B cell (primary cell): ENCODE measurements at regions not wholly inside any gene's neighbourhood (a gene's known extent, or its start where the extent isn't known, plus 50 kb on each side); places are given as distances from the start of the nearest gene placed in this dataset.

Experiments used
- ATAC-seq: fragments of 200-7000 bp; cut with Tn5 transposase; one replicate; pipeline ENCODE4 v1.10.0; 2021; ENCODE audit warnings: low read depth, mild to moderate bottlenecking, moderate number of reproducible peaks, moderate library complexity
- CTCF ChIA-PET: fragments of 350-600 bp; sonication (Branson Sonifier 250); formaldehyde crosslinking; loops from one replicate; lab custom pipeline; 2021; ENCODE audit warnings: antibody characterized with exemption, inconsistent platforms; lab: Charles Lee
- POLR2A ChIA-PET: fragments of 350-600 bp; sonication (Branson Sonifier 250); formaldehyde crosslinking; loops from one replicate; lab custom pipeline; 2021; ENCODE audit warnings: antibody characterized with exemption; lab: Charles Lee
- DNase-seq: peaks from one replicate; pipeline ENCODE4 v3.0.0; 2013
- H2AFZ ChIP-seq: 2 replicates; pipeline ENCODE4 v1.6.1; 2012; ENCODE audit warnings: mild to moderate bottlenecking, low read depth, low read length; ENCODE audit not compliant: insufficient read depth, poor library complexity, severe bottlenecking
- H3K27ac ChIP-seq, 2 donors: 1 replicate in 1 of 2; 2 replicates in 1 of 2; pipeline ENCODE4 v1.5.1; 2012 to 2013; ENCODE audit warnings: low read length in 2 of 2, mild to moderate bottlenecking in 2 of 2, moderate library complexity in 1 of 2
- H3K27me3 ChIP-seq, 4 experiments: fragments of 200-600 bp in 1 of 4; sonication (generic) in 1 of 4; replicated peaks in 1 of 4; 1 replicate in 2 of 4; 2 replicates in 2 of 4; pipeline versions ENCODE4 v1.6.1 to v1.7.0; 2013 to 2016; ENCODE audit warnings: low read length in 3 of 4, mild to moderate bottlenecking in 2 of 4, mixed read lengths in 1 of 4, moderate library complexity in 1 of 4; ENCODE audit not compliant: insufficient read depth in 4 of 4, control insufficient read depth in 3 of 4; ENCODE audit errors: control extremely low read depth in 1 of 4
- H3K36me3 ChIP-seq, 2 experiments: replicated peaks in 1 of 2; 1 replicate in 1 of 2; 2 replicates in 1 of 2; pipeline versions ENCODE4 v1.6.1 to v1.7.1; 2013; ENCODE audit warnings: low read length in 1 of 2; ENCODE audit not compliant: insufficient read depth in 2 of 2, control insufficient read depth in 1 of 2; ENCODE audit errors: control extremely low read depth in 1 of 2, extremely low read depth in 1 of 2
- H3K4me1 ChIP-seq, 2 donors: fragments of 200-600 bp in 1 of 2; sonication (generic) in 1 of 2; 1 replicate in 1 of 2; 2 replicates in 1 of 2; pipeline versions ENCODE4 v1.5.1 to v1.6.1; 2013 to 2017; ENCODE audit warnings: low read length in 2 of 2; ENCODE audit not compliant: control insufficient read depth in 2 of 2, insufficient read depth in 2 of 2
- H3K4me2 ChIP-seq: replicated peaks from 2 replicates; pipeline ENCODE3; 2012; ENCODE audit warnings: mild to moderate bottlenecking, low read depth, low read length; ENCODE audit not compliant: poor library complexity, severe bottlenecking
- H3K4me3 ChIP-seq, 5 experiments: fragments of 200-600 bp in 1 of 5; sonication (generic) in 1 of 5; 1 replicate in 3 of 5; 2 replicates in 2 of 5; pipeline versions ENCODE4 v1.5.1 to v1.7.0; 2011 to 2016; ENCODE audit warnings: low read length in 4 of 5, mild to moderate bottlenecking in 4 of 5, low read depth in 2 of 5, control low read depth in 1 of 5, moderate library complexity in 1 of 5; ENCODE audit not compliant: insufficient read depth in 1 of 5; ENCODE audit errors: control extremely low read depth in 1 of 5, extremely low read depth in 1 of 5
- H3K79me2 ChIP-seq: fragments of 200-600 bp; sonication (generic); one replicate; pipeline ENCODE4 v1.6.0; 2016; ENCODE audit warnings: low read length; ENCODE audit not compliant: control insufficient read depth, insufficient read depth
- H3K9ac ChIP-seq: fragments of 200-600 bp; sonication (generic); 2 replicates; pipeline ENCODE4 v1.6.1; 2017; ENCODE audit warnings: mild to moderate bottlenecking, low read length, moderate library complexity
- H3K9me3 ChIP-seq, 3 donors: one replicate each; pipeline versions ENCODE4 v1.6.1 to v1.7.1; 2013; ENCODE audit warnings: low read length in 2 of 3; ENCODE audit not compliant: control insufficient read depth in 2 of 3, insufficient read depth in 1 of 3; ENCODE audit errors: control extremely low read depth in 1 of 3
- H4K20me1 ChIP-seq: 2 replicates; pipeline ENCODE4 v1.6.0; 2012; ENCODE audit warnings: mild to moderate bottlenecking, low read length; ENCODE audit not compliant: insufficient read depth, control insufficient read depth, poor library complexity, severe bottlenecking
- H3K27ac Mint-ChIP-seq: one replicate; pipeline ENCODE4 v1.8.0; 2021; ENCODE audit warnings: mixed read lengths
- H3K27me3 Mint-ChIP-seq: one replicate; pipeline ENCODE4 v1.8.0; 2021; ENCODE audit warnings: mixed read lengths
- H3K4me1 Mint-ChIP-seq: one replicate; pipeline ENCODE4 v1.8.0; 2021; ENCODE audit warnings: mixed read lengths
- H3K4me3 Mint-ChIP-seq: one replicate; pipeline ENCODE4 v1.8.0; 2021; ENCODE audit warnings: mixed read lengths
- H3K9me3 Mint-ChIP-seq: one replicate; pipeline ENCODE4 v1.8.0; 2022; ENCODE audit warnings: mixed read lengths; ENCODE audit not compliant: insufficient read depth
- CTCF ChIP-seq: fragments of 200-600 bp; IDR thresholded peaks from one replicate; pipeline ENCODE4 v1.8.0; 2022; ENCODE audit warnings: antibody characterized with exemption, mild to moderate bottlenecking
- EZH2 ChIP-seq: IDR thresholded peaks from 2 replicates; pipeline ENCODE4 v1.6.1; 2012; ENCODE audit warnings: borderline replicate concordance, low read depth, mild to moderate bottlenecking, moderate library complexity, low read length; ENCODE audit not compliant: insufficient read depth, poor library complexity, severe bottlenecking
- WGBS: methylation state at CpG from one replicate; pipeline ENCODE4 v1.1.5; 2013; ENCODE audit warnings: missing lambda C conversion rate; ENCODE audit not compliant: insufficient coverage; 5-methylcytosine and 5-hydroxymethylcytosine counted together
- intact Hi-C: fragments of 100-400 bp; cut with micrococcal nuclease; formaldehyde crosslinking; loops from one replicate; pipeline ENCODE4 v1.10.0; 2022

DNA sequence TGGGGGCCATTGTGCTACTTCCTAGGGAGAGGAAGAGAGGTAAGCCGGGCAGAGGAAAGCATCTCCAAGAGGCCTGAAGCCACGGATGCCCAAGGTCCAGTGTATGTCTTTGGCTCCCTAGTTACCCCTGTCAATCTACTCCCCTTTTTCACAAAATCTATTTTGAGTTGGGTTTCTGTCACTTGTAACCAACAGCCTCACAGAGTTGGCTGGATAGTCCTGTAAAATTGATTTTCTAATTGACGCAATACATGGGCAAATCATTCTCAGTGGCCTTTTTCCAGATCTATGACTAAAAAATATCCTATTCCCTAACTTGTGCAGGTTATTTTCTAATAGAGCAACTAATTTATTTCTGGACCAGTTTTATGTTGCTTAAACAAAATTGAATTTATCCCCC, 168.4 kb downstream of the IRS1 start:
- no peaks in the 10 kb centered on the region for H3K36me3 ChIP-seq
- WGBS, result 67% methylated on average over 1 of the region's 3 CpGs
- Mint-ChIP-seq H3K4me3 (no peak overlapping the region), H3K27me3 (peaks cover 24% of the 10 kb centered on the region), H3K4me1 (no peaks in the 10 kb centered on the region), H3K27ac (no peak overlapping the region), H3K9me3 (no peaks in the 10 kb centered on the region)
- H4K20me1 ChIP-seq, result no peaks in the 10 kb centered on the region
- POLR2A ChIA-PET, result no interaction called here
- H3K4me3 ChIP-seq, result no peak overlapping the region
- ATAC-seq (no peak), DNase-seq (no peak)
- no peaks in the 10 kb centered on the region for H3K4me1 ChIP-seq
- intact Hi-C loops, result no loop called here
- CTCF ChIA-PET, result no interaction called here
- peaks cover 0 to 6% (median 2%) of the 10 kb centered on the region in 4 experiments for H3K27me3 ChIP-seq
- H3K4me2 ChIP-seq, result no peak overlapping the region
- no peaks in the 10 kb centered on the region for H3K9me3 ChIP-seq
- H3K79me2 ChIP-seq, result no peaks in the 10 kb centered on the region
- H3K27ac ChIP-seq, result no peak overlapping the region
- no peak overlapping the region for H3K9ac ChIP-seq
- TF ChIP-seq EZH2 (no peak), CTCF (no peak)
- H2AFZ ChIP-seq, result no peak overlapping the region

- Histone ChIP-seq H3K27me3 (peaks cover 0 to 4% (median 0%) of the 10 kb centered on the region in 4 experiments), H4K20me1 (no peaks in the 10 kb centered on the region), H3K36me3 (no peaks in the 10 kb centered on the region), H3K79me2 (no peaks in the 10 kb centered on the region), H3K9me3 (no peaks in the 10 kb centered on the region), H3K4me3 (no peak overlapping the region), H2AFZ (no peak overlapping the region), H3K9ac (no peak overlapping the region), H3K27ac (no peak overlapping the region), H3K4me1 (no peaks in the 10 kb centered on the region), H3K4me2 (no peak overlapping the region)
- Mint-ChIP-seq H3K4me3 (no peak overlapping the region), H3K9me3 (no peaks in the 10 kb centered on the region), H3K27ac (no peak overlapping the region), H3K27me3 (peaks cover 15% of the 10 kb centered on the region), H3K4me1 (no peaks in the 10 kb centered on the region)
- ATAC-seq (no peak), DNase-seq (no peak)
- ChIA-PET CTCF (interaction anchor here (0.8 to 1.4 kb wide), 2 partner anchors 175 to 355 kb away, joined by 3 to 4 read pairs; no protein-coding TSS in a partner anchor), POLR2A (no interaction called here)
- no peak for TF ChIP-seq EZH2
- TF ChIP-seq CTCF, result no peak
- WGBS, result 100% methylated on average over 1 of the region's 2 CpGs
- intact Hi-C loops, result loop anchor here (10.0 kb wide), 1 partner anchor 179 kb away; no protein-coding TSS in a partner anchor
These were observed 173.7 kb downstream of the IRS1 start for GRCh38 chr2:226625946-226626345.
